GM18909 (cell line): ENCODE measurements at regions not wholly inside any gene's neighbourhood (a gene's known extent, or its start where the extent isn't known, plus 50 kb on each side); places are given as distances from the start of the nearest gene placed in this dataset.

ENCODE experiments used
- ATAC-seq: cut with Tn5 transposase; IDR thresholded peaks from one replicate; pipeline ENCODE4 v1.9.1; 2021; ENCODE audit warnings: mild to moderate bottlenecking; ENCODE audit not compliant: unreplicated experiment, poor library complexity

- no peak for ATAC-seq
These were observed 206.7 kb downstream of the SETD4 start for GRCh38 chr21:35853321-35854239.

- no peak for ATAC-seq
These were observed 207.5 kb downstream of the SETD4 start for GRCh38 chr21:35852820-35853219.

- ATAC-seq = no peak
These were observed 209.7 kb downstream of the SETD4 start for GRCh38 chr21:35850542-35851103.

GRCh38 chr21:35850029-35850428, 210.3 kb downstream of the SETD4 start:
- no peak for ATAC-seq

GRCh38 chr21:35849144-35849543, 211.2 kb downstream of the SETD4 start:
- ATAC-seq = no peak

GRCh38 chr21:35843911-35844667, 216.2 kb downstream of the SETD4 start:
- no peak for ATAC-seq

- no peak for ATAC-seq
These were observed 219.4 kb downstream of the SETD4 start for GRCh38 chr21:35840949-35841348.

GRCh38 chr21:35840197-35840799, 220.0 kb downstream of the SETD4 start:
- ATAC-seq = no peak

- ATAC-seq = no peak
These were observed 221.2 kb downstream of the SETD4 start for GRCh38 chr21:35838987-35839763.

- no peak for ATAC-seq
These were observed 222.0 kb downstream of the SETD4 start for GRCh38 chr21:35838350-35838749.

- no peak for ATAC-seq
These were observed 226.3 kb downstream of the SETD4 start for GRCh38 chr21:35833991-35834390.

GRCh38 chr21:35833388-35833787, 226.9 kb downstream of the SETD4 start:
- no peak for ATAC-seq

- ATAC-seq = no peak
These were observed 229.1 kb downstream of the SETD4 start for GRCh38 chr21:35831230-35831629.

GRCh38 chr21:35829067-35829466, 231.3 kb downstream of the SETD4 start:
- ATAC-seq = no peak

- no peak for ATAC-seq
These were observed 232.2 kb downstream of the SETD4 start for GRCh38 chr21:35828161-35828560.

- ATAC-seq = no peak
These were observed 233.3 kb downstream of the SETD4 start for GRCh38 chr21:35827004-35827403.

- ATAC-seq = no peak
These were observed 234.7 kb downstream of the SETD4 start for GRCh38 chr21:35825370-35826353.

- no peak for ATAC-seq
These were observed 236.2 kb downstream of the SETD4 start for GRCh38 chr21:35824136-35824535.

GRCh38 chr21:35819134-35819533, 241.2 kb downstream of the SETD4 start:
- ATAC-seq = no peak
